MG63 (cell line): ENCODE measurements at regions not wholly inside any gene's neighbourhood (a gene's known extent, or its start where the extent isn't known, plus 50 kb on each side); places are given as distances from the start of the nearest gene placed in this dataset.
A peak's percentile ranks its signal among the peaks of the same experiment; 100 is the strongest.

Experiments
- DNase-seq: peaks from one replicate; pipeline ENCODE4 v3.0.0-alpha.2; 2020
- H3K27me3 ChIP-seq: fragments of 250-450 bp; sonication (Bioruptor Pico); 2 replicates; pipeline ENCODE4 v1.5.1; 2020; ENCODE audit warnings: mild to moderate bottlenecking, moderate library complexity
- H3K36me3 ChIP-seq: fragments of 250-450 bp; sonication (Bioruptor Pico); 2 replicates; pipeline ENCODE4 v1.5.1; 2020; ENCODE audit warnings: mild to moderate bottlenecking, moderate library complexity
- H3K4me3 ChIP-seq: fragments of 250-450 bp; sonication (Bioruptor Pico); 2 replicates; pipeline ENCODE4 v1.5.1; 2020; ENCODE audit warnings: mild to moderate bottlenecking, moderate library complexity
- H3K9me3 ChIP-seq: fragments of 250-450 bp; sonication (Bioruptor Pico); 2 replicates; pipeline ENCODE4 v1.5.1; 2020; ENCODE audit warnings: mild to moderate bottlenecking, moderate library complexity

GRCh38 chr2:153156743-153157142 is 321.8 kb downstream of the RPRM start:
- no peaks in the 10 kb centered on the region for H3K9me3 ChIP-seq
- DNase-seq = no peak
- no peaks in the 10 kb centered on the region for H3K27me3 ChIP-seq
- no peaks in the 10 kb centered on the region for H3K36me3 ChIP-seq
- no peak overlapping the region for H3K4me3 ChIP-seq

DNA sequence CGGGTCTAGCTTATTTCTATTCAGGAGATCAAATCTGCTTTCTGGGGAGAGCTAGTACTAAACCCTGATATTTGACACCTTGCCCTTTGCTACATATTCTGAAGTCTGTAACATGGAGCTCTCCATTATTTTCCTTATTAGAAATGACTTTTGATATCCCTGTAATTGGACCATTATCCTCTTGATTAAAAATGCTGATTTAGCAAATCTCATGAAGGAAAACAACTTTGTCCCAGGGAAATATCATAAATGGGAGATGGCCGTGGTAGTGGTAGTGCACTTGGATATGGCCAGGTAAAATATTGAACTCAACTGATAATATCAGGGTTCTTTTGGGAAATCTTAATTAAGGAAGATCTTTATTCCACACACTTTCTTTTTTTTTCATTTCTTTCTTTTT is 326.5 kb downstream of the RPRM start:
- Histone ChIP-seq H3K27me3 (no peaks in the 10 kb centered on the region), H3K36me3 (no peaks in the 10 kb centered on the region), H3K4me3 (no peak overlapping the region), H3K9me3 (no peaks in the 10 kb centered on the region)
- DNase-seq = no peak

DNA sequence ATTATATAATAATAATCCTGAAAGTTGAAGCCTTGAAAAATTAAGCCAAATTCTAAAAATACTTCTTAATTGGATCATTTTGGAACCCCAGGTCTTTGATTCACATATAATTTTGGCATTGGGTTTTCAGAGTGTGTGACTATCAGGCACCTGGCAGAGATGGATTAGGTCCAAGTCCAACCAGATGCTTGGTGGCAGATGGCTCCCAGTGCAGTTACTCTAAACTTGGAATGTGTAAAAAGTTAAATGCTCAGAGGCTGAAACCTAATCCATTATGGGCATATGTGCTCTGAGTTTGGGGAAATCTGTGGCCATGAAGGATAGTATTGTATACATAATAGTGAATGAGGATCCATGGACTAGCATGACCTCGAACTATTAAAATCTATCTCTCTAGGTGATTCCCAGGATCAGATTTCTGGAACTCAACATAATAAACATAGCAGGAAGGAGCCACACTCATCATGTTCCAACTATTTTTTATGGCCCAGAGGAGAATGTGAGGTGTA is 333.0 kb downstream of the RPRM start:
- H3K36me3 ChIP-seq = no peaks in the 10 kb centered on the region
- no peak for DNase-seq
- no peak overlapping the region for H3K4me3 ChIP-seq
- H3K9me3 ChIP-seq = no peaks in the 10 kb centered on the region
- no peaks in the 10 kb centered on the region for H3K27me3 ChIP-seq

DNA sequence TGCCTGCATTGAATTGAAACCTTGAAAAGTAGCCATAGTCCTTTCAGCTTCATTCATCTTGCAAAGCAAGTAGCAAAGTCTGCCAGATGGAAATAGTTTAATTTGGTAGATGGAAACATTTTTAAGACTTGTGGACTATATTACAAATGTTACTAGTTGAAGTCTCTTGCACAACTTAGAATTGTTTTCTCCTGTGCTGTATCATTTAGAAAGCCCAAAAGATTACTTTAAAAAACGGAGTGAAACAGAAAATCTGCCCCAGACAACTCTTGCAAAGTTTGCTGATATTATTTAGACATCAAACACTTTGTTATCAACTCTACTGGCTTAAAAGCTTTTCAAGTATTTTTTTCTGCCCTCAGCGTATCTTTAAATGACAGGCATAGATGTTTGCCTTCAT is 335.0 kb downstream of the RPRM start:
- no peak for DNase-seq
- no peak overlapping the region for H3K4me3 ChIP-seq
- no peaks in the 10 kb centered on the region for H3K36me3 ChIP-seq
- no peaks in the 10 kb centered on the region for H3K9me3 ChIP-seq
- no peaks in the 10 kb centered on the region for H3K27me3 ChIP-seq

DNA sequence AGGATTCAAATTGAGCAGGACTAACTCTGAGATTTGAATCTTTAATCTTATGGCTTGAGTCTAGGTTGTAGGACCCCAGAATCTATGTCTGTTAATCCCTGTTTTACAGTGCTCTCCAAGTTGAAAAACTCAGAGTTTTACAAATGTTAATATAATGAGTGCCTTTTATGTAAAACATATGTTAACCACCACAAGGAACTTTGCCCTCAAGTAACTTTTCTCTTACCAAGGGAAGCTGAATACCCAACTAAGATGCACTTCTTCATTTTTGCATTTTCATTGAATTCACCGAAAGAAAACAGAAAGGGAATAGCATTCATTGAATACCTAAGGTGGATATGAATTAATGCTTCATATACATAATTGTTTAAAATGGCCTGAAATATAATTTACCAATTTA is 338.1 kb downstream of the RPRM start:
- H3K9me3 ChIP-seq = no peaks in the 10 kb centered on the region
- H3K36me3 ChIP-seq = no peaks in the 10 kb centered on the region
- H3K4me3 ChIP-seq = no peak overlapping the region
- no peak for DNase-seq
- no peaks in the 10 kb centered on the region for H3K27me3 ChIP-seq

DNA sequence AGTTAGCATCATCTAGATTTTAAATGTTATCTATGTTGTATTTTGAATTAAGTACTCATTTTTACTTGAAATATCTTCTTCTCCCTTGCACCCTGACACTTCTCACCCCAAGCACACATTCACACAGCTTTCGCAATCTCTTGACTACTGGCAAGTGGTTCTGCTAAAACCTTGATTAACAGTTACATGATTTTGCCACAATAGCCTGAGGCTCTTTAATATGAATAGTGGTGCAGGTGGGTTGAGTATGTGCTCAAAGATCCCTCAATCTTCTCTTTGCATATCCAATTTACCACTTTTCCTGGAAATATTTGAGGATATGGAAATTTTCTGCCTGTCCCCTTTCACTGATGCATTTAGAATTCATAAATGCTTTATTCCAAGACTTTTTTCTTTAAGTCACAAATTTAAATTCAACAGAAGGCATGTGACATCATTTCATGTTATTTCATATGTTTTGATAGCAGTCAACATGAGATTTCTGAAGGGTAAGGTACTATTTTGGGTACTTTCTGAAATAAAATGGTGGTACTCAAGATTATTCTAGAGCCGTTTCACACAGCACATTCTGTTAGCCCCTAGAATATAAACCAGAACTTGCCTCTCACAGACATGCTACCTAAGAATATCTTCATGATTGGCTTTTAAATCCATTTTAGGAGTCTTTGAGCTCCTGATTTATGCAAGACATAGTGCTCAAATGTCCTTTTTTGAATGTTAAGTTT is 339.7 kb downstream of the RPRM start:
- no peaks in the 10 kb centered on the region for H3K27me3 ChIP-seq
- H3K36me3 ChIP-seq = no peaks in the 10 kb centered on the region
- DNase-seq = no peak
- no peaks in the 10 kb centered on the region for H3K9me3 ChIP-seq
- no peak overlapping the region for H3K4me3 ChIP-seq

DNA sequence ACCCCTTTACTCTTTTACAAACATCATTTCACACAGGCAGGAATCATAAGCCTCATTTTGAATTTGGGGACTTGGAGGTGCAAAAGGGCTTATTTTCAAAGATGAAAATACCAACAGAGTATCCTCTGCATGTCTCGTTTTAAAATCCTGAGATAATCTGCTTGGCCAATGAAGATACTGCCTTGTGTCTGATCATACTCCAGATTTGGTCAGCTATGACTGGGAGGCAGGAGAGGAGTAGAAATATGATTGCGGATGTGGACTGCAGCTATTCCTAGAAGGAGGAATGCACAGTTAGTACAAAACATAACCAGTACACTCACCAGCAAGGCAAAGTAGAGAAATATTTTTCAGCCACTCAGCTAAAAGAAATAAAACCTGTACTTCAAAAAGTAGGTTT is 342.3 kb downstream of the RPRM start:
- Histone ChIP-seq H3K9me3 (no peaks in the 10 kb centered on the region), H3K36me3 (no peaks in the 10 kb centered on the region), H3K4me3 (no peak overlapping the region), H3K27me3 (no peaks in the 10 kb centered on the region)
- DNase-seq = no peak

DNA sequence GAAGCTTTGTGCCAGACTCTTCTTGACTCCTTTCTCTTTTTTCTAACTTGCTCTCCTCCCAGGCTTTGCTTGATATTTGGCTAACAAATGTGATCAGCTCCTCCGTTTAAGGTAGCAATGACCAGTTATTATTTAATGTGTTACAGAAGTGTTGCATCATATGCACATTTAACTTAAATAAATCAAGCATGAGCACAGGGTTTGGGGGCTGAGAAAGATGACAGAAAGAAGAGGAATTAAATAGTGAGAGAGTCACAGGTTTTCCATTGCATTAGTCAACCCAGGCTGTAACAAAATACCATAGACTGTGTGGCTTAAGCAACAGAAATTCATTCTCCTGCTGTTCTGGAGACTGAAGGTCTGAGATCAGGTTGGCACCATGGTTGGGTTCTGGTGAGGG is 343.8 kb downstream of the RPRM start:
- H3K36me3 ChIP-seq = no peaks in the 10 kb centered on the region
- no peaks in the 10 kb centered on the region for H3K9me3 ChIP-seq
- H3K4me3 ChIP-seq = no peak overlapping the region
- DNase-seq = no peak
- no peaks in the 10 kb centered on the region for H3K27me3 ChIP-seq

GRCh38 chr2:153133716-153134115 is 344.8 kb downstream of the RPRM start:
- H3K4me3 ChIP-seq = no peak overlapping the region
- H3K9me3 ChIP-seq = no peaks in the 10 kb centered on the region
- no peaks in the 10 kb centered on the region for H3K36me3 ChIP-seq
- no peaks in the 10 kb centered on the region for H3K27me3 ChIP-seq
- DNase-seq = no peak

DNA sequence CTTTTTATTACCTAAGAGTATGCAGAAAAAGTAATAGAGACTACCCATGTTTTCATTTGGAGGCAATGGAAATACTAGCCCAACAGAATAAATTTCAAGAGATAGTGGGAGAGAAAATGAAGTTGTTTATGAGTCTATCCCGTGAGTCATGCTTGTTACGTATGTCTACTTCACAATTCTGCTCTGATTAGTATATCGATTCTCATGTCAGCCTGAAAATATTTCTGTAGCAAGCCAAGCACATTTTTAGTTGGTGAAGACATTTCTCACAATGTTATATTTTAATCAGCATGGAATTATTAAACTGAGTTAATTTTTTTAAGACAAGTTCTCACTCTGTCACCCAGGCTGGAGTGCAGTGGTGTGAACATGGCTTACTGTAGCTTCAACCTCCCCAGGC is 346.1 kb downstream of the RPRM start:
- Histone ChIP-seq H3K4me3 (no peak overlapping the region), H3K9me3 (no peaks in the 10 kb centered on the region)
- DNase-seq = no peak

GRCh38 chr2:153115141-153115540 is 363.4 kb downstream of the RPRM start:
- Histone ChIP-seq H3K36me3 (no peaks in the 10 kb centered on the region), H3K9me3 (no peaks in the 10 kb centered on the region), H3K27me3 (no peaks in the 10 kb centered on the region), H3K4me3 (no peak overlapping the region)
- DNase-seq = no peak

More for the DNA sequence above, 346.1 kb downstream of the RPRM start:
- no peaks in the 10 kb centered on the region for H3K27me3 ChIP-seq
- no peaks in the 10 kb centered on the region for H3K36me3 ChIP-seq

- H3K9me3 ChIP-seq = no peaks in the 10 kb centered on the region
- H3K4me3 ChIP-seq = no peak overlapping the region
- DNase-seq = no peak
- H3K36me3 ChIP-seq = no peaks in the 10 kb centered on the region
- no peaks in the 10 kb centered on the region for H3K27me3 ChIP-seq
Observed at GRCh38 chr2:153110486-153110885, 368.1 kb downstream of the RPRM start.

- Histone ChIP-seq H3K4me3 (no peak overlapping the region), H3K27me3 (no peaks in the 10 kb centered on the region), H3K36me3 (no peaks in the 10 kb centered on the region), H3K9me3 (no peaks in the 10 kb centered on the region)
- no peak for DNase-seq
Observed at GRCh38 chr2:153109793-153110192, 368.8 kb downstream of the RPRM start.

GRCh38 chr2:153106802-153107477 is 371.6 kb downstream of the RPRM start:
- Histone ChIP-seq H3K4me3 (no peak overlapping the region), H3K27me3 (no peaks in the 10 kb centered on the region), H3K9me3 (no peaks in the 10 kb centered on the region), H3K36me3 (no peaks in the 10 kb centered on the region)
- DNase-seq = no peak

- peak; percentile 16 for DNase-seq
Observed at GRCh38 chr2:153105829-153106578, 372.6 kb downstream of the RPRM start.

GRCh38 chr2:153101187-153101586 is 377.4 kb downstream of the RPRM start:
- Histone ChIP-seq H3K4me3 (no peak overlapping the region), H3K36me3 (no peaks in the 10 kb centered on the region), H3K27me3 (no peaks in the 10 kb centered on the region), H3K9me3 (no peaks in the 10 kb centered on the region)
- DNase-seq = no peak

More at GRCh38 chr2:153105829-153106578, 372.6 kb downstream of the RPRM start:
- H3K27me3 ChIP-seq = no peaks in the 10 kb centered on the region
- H3K36me3 ChIP-seq = no peaks in the 10 kb centered on the region
- no peaks in the 10 kb centered on the region for H3K9me3 ChIP-seq
- H3K4me3 ChIP-seq = no peak overlapping the region

DNA sequence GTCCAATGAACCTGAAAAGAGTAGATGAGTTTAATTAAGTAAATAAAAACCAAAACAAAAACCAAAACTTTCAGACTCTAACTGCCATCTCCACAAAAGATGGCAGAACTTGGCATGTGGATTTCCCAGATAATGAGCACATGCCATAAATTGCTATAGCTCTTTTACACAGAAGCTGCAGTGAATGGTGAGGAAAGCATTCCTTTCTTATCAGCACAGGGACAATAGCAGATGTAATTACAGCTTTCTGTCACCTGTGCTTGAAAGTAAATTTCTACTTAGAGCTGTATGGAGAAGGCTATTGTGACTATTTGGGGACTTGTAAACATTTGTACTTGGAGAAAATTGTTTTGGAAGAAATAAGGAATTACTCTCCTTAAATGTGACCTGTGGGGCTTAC is 378.4 kb downstream of the RPRM start:
- no peak for DNase-seq

More for the DNA sequence above, 378.4 kb downstream of the RPRM start:
- H3K4me3 ChIP-seq = no peak overlapping the region
- H3K9me3 ChIP-seq = no peaks in the 10 kb centered on the region
- H3K36me3 ChIP-seq = no peaks in the 10 kb centered on the region
- H3K27me3 ChIP-seq = no peaks in the 10 kb centered on the region
